GM12878 (cell line): ENCODE measurements at regions not wholly inside any gene's neighbourhood (a gene's known extent, or its start where the extent isn't known, plus 50 kb on each side); places are given as distances from the start of the nearest gene placed in this dataset.

ENCODE experiments used
- ATAC-seq: fragments of 200-7000 bp; cut with Tn5 transposase; 3 replicates; pipeline ENCODE4 v1.9.1; 2020; ENCODE audit warnings: mild to moderate bottlenecking, moderate library complexity
- BruUV-seq: library from RNA; stranded (reverse); fragments of 400-500 nt; replicated peaks from 2 replicates; lab custom pipeline; 2021; lab: Mats Ljungman, UMichigan
- CTCF ChIA-PET: fragments of 300-600 bp; sonication (Branson Sonifier 250); formaldehyde crosslinking; extraction: SDS; loops from one replicate; lab custom pipeline; 2021; ENCODE audit warnings: inconsistent platforms; lab: Yijun Ruan, JAX
- POLR2A ChIA-PET: fragments of 350-600 bp; formaldehyde crosslinking; extraction: SDS; loops from one replicate; lab custom pipeline; 2021; ENCODE audit warnings: inconsistent platforms; lab: Charles Lee
- RAD21 ChIA-PET: fragments of 300-600 bp; sonication (Branson Sonifier 250); formaldehyde crosslinking; loops from one replicate; lab custom pipeline; 2023; ENCODE audit warnings: antibody characterized with exemption; ENCODE audit not compliant: unreplicated experiment; lab: Charles Lee
- SMC1A ChIA-PET: fragments of 300-600 bp; sonication (Branson Sonifier 250); formaldehyde crosslinking; loops from one replicate; lab custom pipeline; 2023; ENCODE audit not compliant: unreplicated experiment, uncharacterized antibody; lab: Charles Lee
- DNase-seq: peaks from one replicate; pipeline ENCODE4 v3.0.0-alpha.2; 2011; ENCODE audit warnings: low read depth, low spot score
- FAIRE-seq: peaks from 3 replicates; lab custom pipeline; 2011; peaks lifted over from hg19 to GRCh38; lab: Jason Lieb, UNC
- H2AFZ ChIP-seq: 2 replicates; pipeline ENCODE4 v1.6.0; 2011; ENCODE audit warnings: low read depth, low read length, control low read depth; ENCODE audit not compliant: control insufficient read depth
- H3K27ac ChIP-seq: 2 replicates; pipeline ENCODE4 v1.5.1; 2011; ENCODE audit warnings: control low read depth; ENCODE audit not compliant: control insufficient read depth, insufficient read depth
- H3K27me3 ChIP-seq, 2 experiments: replicated peaks in 1 of 2; 2 replicates each; pipeline versions ENCODE4 v1.6.0 to v1.6.1; 2011; ENCODE audit warnings: low read length in 1 of 2; ENCODE audit not compliant: control insufficient read depth in 2 of 2, insufficient read depth in 2 of 2
- H3K36me3 ChIP-seq, 2 experiments: 2 replicates each; pipeline ENCODE4 v1.5.1; 2011; ENCODE audit warnings: low read length in 1 of 2; ENCODE audit not compliant: control insufficient read depth in 2 of 2, insufficient read depth in 2 of 2
- H3K4me1 ChIP-seq: 2 replicates; pipeline ENCODE4 v1.6.1; 2011; ENCODE audit warnings: mild to moderate bottlenecking, low read length, moderate library complexity, mixed read lengths; ENCODE audit not compliant: control insufficient read depth, insufficient read depth
- H3K4me2 ChIP-seq: 2 replicates; pipeline ENCODE4 v1.6.0; 2011; ENCODE audit warnings: control low read depth; ENCODE audit not compliant: control insufficient read depth, insufficient read depth
- H3K4me3 ChIP-seq: fragments of 200-600 bp; sonication (generic); 2 replicates; pipeline ENCODE4 v1.5.1; 2016
- H3K79me2 ChIP-seq: 2 replicates; pipeline ENCODE4 v1.6.0; 2011; ENCODE audit warnings: low read length; ENCODE audit not compliant: control insufficient read depth, insufficient read depth
- H3K9ac ChIP-seq: 2 replicates; pipeline ENCODE4 v1.8.0; 2011; ENCODE audit warnings: low read length, control low read depth, mixed read lengths; ENCODE audit not compliant: control insufficient read depth, insufficient read depth
- H3K9me3 ChIP-seq: replicated peaks from 3 replicates; pipeline ENCODE4 v1.5.1; 2011; ENCODE audit warnings: mild to moderate bottlenecking, low read length; ENCODE audit not compliant: control insufficient read depth, insufficient read depth
- H4K20me1 ChIP-seq: 2 replicates; pipeline ENCODE4 v1.6.0; 2011; ENCODE audit not compliant: control insufficient read depth, insufficient read depth
- BACH1 ChIP-seq: fragments of 450-650 bp; IDR thresholded peaks from 2 replicates; pipeline ENCODE4 v1.6.1; 2017; ENCODE audit warnings: mild to moderate bottlenecking, borderline replicate concordance
- CBX5 ChIP-seq: sonication (generic); IDR thresholded peaks from 2 replicates; pipeline ENCODE4 v1.6.1; 2016; ENCODE audit warnings: low read depth, moderate library complexity, mild to moderate bottlenecking, inconsistent platforms
- CHD2 ChIP-seq: IDR thresholded peaks from 2 replicates; pipeline ENCODE4 v1.6.1; 2011; ENCODE audit warnings: low read depth, low read length, improper control_type of control experiment, borderline replicate concordance
- NR2C1 ChIP-seq: fragments of 450-650 bp; IDR thresholded peaks from 2 replicates; pipeline ENCODE4 v1.6.1; 2017; ENCODE audit warnings: antibody characterized with exemption, mild to moderate bottlenecking, moderate library complexity
- POLR2AphosphoS2 ChIP-seq: IDR thresholded peaks from 2 replicates; pipeline ENCODE4 v1.6.1; 2011; ENCODE audit warnings: low read depth, mild to moderate bottlenecking, low read length, improper control_type of control experiment, moderate library complexity
- RCOR1 ChIP-seq: conservative IDR thresholded peaks from 2 replicates; pipeline ENCODE4 v1.6.1; 2012; ENCODE audit warnings: low read depth, low read length, improper control_type of control experiment
- SMARCA5 ChIP-seq: fragments of 450-650 bp; IDR thresholded peaks from 2 replicates; pipeline ENCODE4 v1.6.1; 2017; ENCODE audit warnings: mild to moderate bottlenecking
- TCF7 ChIP-seq: IDR thresholded peaks from 2 replicates; pipeline ENCODE4 v1.6.1; 2014; ENCODE audit warnings: antibody characterized with exemption, borderline replicate concordance
- YBX1 ChIP-seq: fragments of 450-650 bp; IDR thresholded peaks from 2 replicates; pipeline ENCODE4 v1.6.1; 2016; ENCODE audit warnings: antibody characterized with exemption
- ZNF217 ChIP-seq: fragments of 450-650 bp; IDR thresholded peaks from 2 replicates; pipeline ENCODE4 v1.6.1; 2017; ENCODE audit warnings: antibody characterized with exemption, mild to moderate bottlenecking
- WGBS: methylation state at CpG from one replicate; pipeline ENCODE4 v1.1.6; 2016; ENCODE audit warnings: low lambda C conversion rate; ENCODE audit not compliant: insufficient replicate concordance, insufficient coverage; ENCODE audit errors: missing lambda C conversion rate; 5-methylcytosine and 5-hydroxymethylcytosine counted together
- in situ Hi-C: fragments of 300-500 bp; cut with MboI; formaldehyde crosslinking; loops from 9 replicates; pipeline ENCODE4 v1.14.3; 2018; ENCODE audit warnings: mixed read lengths
- intact Hi-C: fragments of 100-400 bp; cut with micrococcal nuclease; formaldehyde crosslinking; loops from one replicate; pipeline ENCODE4 v1.14.2; 2022; ENCODE audit not compliant: unreplicated experiment
- TF ChIP-seq, protein P1 (sequence below): fragments of 450-650 bp; IDR thresholded peaks from 2 replicates; pipeline ENCODE4 v1.6.1; 2017; ENCODE audit warnings: mild to moderate bottlenecking, moderate library complexity
- TF ChIP-seq, protein P2 (sequence below): fragments of 450-650 bp; formaldehyde crosslinking; IDR thresholded peaks from 2 replicates; pipeline ENCODE4 v1.4.0; 2020; ENCODE audit warnings: mild to moderate bottlenecking, moderate library complexity

DNA sequence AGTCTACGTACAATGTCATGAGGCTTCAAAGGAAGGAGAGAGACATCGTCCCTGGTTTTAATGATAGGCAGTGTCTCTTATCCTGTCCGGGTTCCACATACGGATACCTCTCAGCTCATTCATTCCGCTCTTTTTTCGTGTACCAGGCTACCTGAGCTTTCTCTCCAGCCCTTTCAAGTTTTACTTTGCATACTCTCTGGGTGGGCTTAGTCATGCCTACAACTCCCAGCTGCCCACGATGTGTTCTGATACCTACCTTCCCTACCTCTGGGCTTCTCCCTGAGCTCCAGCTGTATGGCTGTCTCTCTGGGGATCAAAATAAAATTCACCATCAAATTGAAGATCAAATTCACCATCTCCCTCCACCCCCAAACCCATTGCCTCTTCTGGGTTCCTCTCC lies 354.0 kb upstream of the EEF2KMT start:
- DNase-seq (no peak), ATAC-seq (no peak), FAIRE-seq (no peak)
- Histone ChIP-seq H3K36me3 (no peaks in the 10 kb centered on the region), H3K27ac (no peak overlapping the region), H3K27me3 (no peaks in the 10 kb centered on the region), H3K4me2 (no peak overlapping the region), H3K4me1 (no peaks in the 10 kb centered on the region), H3K79me2 (no peaks in the 10 kb centered on the region), H3K9ac (no peak overlapping the region), H3K4me3 (no peak overlapping the region), H2AFZ (no peak overlapping the region), H4K20me1 (no peaks in the 10 kb centered on the region), H3K9me3 (no peaks in the 10 kb centered on the region; the same call in 2 of the 3 replicates)
- 26% methylated on average over 7 of the region's 7 CpGs for WGBS
- ChIA-PET CTCF (no interaction called here), RAD21 (no interaction called here), SMC1A (no interaction called here), POLR2A (no interaction called here)
- no TSS peak for BruUV-seq
- in situ Hi-C loops (no loop called here), intact Hi-C loops (no loop called here)
- TF ChIP-seq NR2C1: no peak
- no peak for TF ChIP-seq SMARCA5
- TF ChIP-seq BACH1: no peak
- no peak for TF ChIP-seq POLR2AphosphoS2
- no peak for TF ChIP-seq CHD2
- no peak for TF ChIP-seq TCF7
- TF ChIP-seq, protein P1, sequence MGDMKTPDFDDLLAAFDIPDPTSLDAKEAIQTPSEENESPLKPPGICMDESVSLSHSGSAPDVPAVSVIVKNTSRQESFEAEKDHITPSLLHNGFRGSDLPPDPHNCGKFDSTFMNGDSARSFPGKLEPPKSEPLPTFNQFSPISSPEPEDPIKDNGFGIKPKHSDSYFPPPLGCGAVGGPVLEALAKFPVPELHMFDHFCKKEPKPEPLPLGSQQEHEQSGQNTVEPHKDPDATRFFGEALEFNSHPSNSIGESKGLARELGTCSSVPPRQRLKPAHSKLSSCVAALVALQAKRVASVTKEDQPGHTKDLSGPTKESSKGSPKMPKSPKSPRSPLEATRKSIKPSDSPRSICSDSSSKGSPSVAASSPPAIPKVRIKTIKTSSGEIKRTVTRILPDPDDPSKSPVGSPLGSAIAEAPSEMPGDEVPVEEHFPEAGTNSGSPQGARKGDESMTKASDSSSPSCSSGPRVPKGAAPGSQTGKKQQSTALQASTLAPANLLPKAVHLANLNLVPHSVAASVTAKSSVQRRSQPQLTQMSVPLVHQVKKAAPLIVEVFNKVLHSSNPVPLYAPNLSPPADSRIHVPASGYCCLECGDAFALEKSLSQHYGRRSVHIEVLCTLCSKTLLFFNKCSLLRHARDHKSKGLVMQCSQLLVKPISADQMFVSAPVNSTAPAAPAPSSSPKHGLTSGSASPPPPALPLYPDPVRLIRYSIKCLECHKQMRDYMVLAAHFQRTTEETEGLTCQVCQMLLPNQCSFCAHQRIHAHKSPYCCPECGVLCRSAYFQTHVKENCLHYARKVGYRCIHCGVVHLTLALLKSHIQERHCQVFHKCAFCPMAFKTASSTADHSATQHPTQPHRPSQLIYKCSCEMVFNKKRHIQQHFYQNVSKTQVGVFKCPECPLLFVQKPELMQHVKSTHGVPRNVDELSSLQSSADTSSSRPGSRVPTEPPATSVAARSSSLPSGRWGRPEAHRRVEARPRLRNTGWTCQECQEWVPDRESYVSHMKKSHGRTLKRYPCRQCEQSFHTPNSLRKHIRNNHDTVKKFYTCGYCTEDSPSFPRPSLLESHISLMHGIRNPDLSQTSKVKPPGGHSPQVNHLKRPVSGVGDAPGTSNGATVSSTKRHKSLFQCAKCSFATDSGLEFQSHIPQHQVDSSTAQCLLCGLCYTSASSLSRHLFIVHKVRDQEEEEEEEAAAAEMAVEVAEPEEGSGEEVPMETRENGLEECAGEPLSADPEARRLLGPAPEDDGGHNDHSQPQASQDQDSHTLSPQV: no peak
- TF ChIP-seq RCOR1: no peak
- no peak for TF ChIP-seq YBX1
- TF ChIP-seq ZNF217: no peak
- TF ChIP-seq, protein P2, sequence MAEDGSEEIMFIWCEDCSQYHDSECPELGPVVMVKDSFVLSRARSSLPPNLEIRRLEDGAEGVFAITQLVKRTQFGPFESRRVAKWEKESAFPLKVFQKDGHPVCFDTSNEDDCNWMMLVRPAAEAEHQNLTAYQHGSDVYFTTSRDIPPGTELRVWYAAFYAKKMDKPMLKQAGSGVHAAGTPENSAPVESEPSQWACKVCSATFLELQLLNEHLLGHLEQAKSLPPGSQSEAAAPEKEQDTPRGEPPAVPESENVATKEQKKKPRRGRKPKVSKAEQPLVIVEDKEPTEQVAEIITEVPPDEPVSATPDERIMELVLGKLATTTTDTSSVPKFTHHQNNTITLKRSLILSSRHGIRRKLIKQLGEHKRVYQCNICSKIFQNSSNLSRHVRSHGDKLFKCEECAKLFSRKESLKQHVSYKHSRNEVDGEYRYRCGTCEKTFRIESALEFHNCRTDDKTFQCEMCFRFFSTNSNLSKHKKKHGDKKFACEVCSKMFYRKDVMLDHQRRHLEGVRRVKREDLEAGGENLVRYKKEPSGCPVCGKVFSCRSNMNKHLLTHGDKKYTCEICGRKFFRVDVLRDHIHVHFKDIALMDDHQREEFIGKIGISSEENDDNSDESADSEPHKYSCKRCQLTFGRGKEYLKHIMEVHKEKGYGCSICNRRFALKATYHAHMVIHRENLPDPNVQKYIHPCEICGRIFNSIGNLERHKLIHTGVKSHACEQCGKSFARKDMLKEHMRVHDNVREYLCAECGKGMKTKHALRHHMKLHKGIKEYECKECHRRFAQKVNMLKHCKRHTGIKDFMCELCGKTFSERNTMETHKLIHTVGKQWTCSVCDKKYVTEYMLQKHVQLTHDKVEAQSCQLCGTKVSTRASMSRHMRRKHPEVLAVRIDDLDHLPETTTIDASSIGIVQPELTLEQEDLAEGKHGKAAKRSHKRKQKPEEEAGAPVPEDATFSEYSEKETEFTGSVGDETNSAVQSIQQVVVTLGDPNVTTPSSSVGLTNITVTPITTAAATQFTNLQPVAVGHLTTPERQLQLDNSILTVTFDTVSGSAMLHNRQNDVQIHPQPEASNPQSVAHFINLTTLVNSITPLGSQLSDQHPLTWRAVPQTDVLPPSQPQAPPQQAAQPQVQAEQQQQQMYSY (CRISPR knock-in tag): no peak
- TF ChIP-seq CBX5: no peak
